ENCODE measurements at regions not wholly inside any gene's neighbourhood (a gene's known extent, or its start where the extent isn't known, plus 50 kb on each side); places are given as distances from the start of the nearest gene placed in this dataset.

GRCh38 chr14:75344411-75344810 lies 65.8 kb downstream of the FOS start:
- no peaks in the 10 kb centered on the region for H3K79me2 ChIP-seq
- H3K4me2 ChIP-seq (ENCODE audit: low read length) = no peak overlapping the region
- H3K36me3 ChIP-seq (ENCODE audit: control insufficient read depth, insufficient read depth, low read length) = no peaks in the 10 kb centered on the region
- H3K4me1 ChIP-seq = peaks cover 19% of the 10 kb centered on the region
- no peak overlapping the region for H2AFZ ChIP-seq
- no peak overlapping the region for H3K9ac ChIP-seq
- H3K27me3 ChIP-seq (ENCODE audit: control insufficient read depth, insufficient read depth, low read length) = no peaks in the 10 kb centered on the region
- no peak for TF ChIP-seq CTCF (IDR thresholded peaks at IDR 0.05)
- H3K27ac ChIP-seq = no peak overlapping the region
- no peaks in the 10 kb centered on the region for H3K9me3 ChIP-seq (ENCODE audit: control insufficient read depth, low read length)
- H3K4me3 ChIP-seq (ENCODE audit: low read depth, low read length) = no peak overlapping the region

GRCh38 chr14:75350505-75351060 lies 72.0 kb downstream of the FOS start:
- no peaks in the 10 kb centered on the region for H3K4me1 ChIP-seq
- H3K9ac ChIP-seq = no peak overlapping the region
- H2AFZ ChIP-seq = no peak overlapping the region
- no peak overlapping the region for H3K4me3 ChIP-seq (ENCODE audit: low read depth, low read length)
- no peaks in the 10 kb centered on the region for H3K79me2 ChIP-seq
- H3K27me3 ChIP-seq (ENCODE audit: control insufficient read depth, insufficient read depth, low read length) = no peaks in the 10 kb centered on the region
- TF ChIP-seq CTCF (IDR thresholded peaks at IDR 0.05) = no peak
- no peak overlapping the region for H3K27ac ChIP-seq
- H3K9me3 ChIP-seq (ENCODE audit: control insufficient read depth, low read length) = no peaks in the 10 kb centered on the region
- H3K36me3 ChIP-seq (ENCODE audit: control insufficient read depth, insufficient read depth, low read length) = no peaks in the 10 kb centered on the region
- no peak overlapping the region for H3K4me2 ChIP-seq (ENCODE audit: low read length)

- Histone ChIP-seq H3K27me3 (ENCODE audit: control insufficient read depth, insufficient read depth, low read length) (no peaks in the 10 kb centered on the region), H3K27ac (no peak overlapping the region), H3K79me2 (no peaks in the 10 kb centered on the region), H2AFZ (no peak overlapping the region), H3K4me1 (no peaks in the 10 kb centered on the region), H3K4me2 (ENCODE audit: low read length) (no peak overlapping the region), H3K36me3 (ENCODE audit: control insufficient read depth, insufficient read depth, low read length) (no peaks in the 10 kb centered on the region), H3K4me3 (ENCODE audit: low read depth, low read length) (no peak overlapping the region), H3K9me3 (ENCODE audit: control insufficient read depth, low read length) (no peaks in the 10 kb centered on the region), H3K9ac (no peak overlapping the region)
- TF ChIP-seq CTCF (IDR thresholded peaks at IDR 0.05) = no peak
Observed at GRCh38 chr14:75359098-75359497, 68.7 kb upstream of the JDP2 start.

GRCh38 chr14:75361041-75361440 lies 66.8 kb upstream of the JDP2 start:
- H3K4me2 ChIP-seq (ENCODE audit: low read length) = no peak overlapping the region
- H3K27ac ChIP-seq = no peak overlapping the region
- H3K4me1 ChIP-seq = no peaks in the 10 kb centered on the region
- no peaks in the 10 kb centered on the region for H3K9me3 ChIP-seq (ENCODE audit: control insufficient read depth, low read length)
- H3K4me3 ChIP-seq (ENCODE audit: low read depth, low read length) = no peak overlapping the region
- no peak overlapping the region for H2AFZ ChIP-seq
- no peak overlapping the region for H3K9ac ChIP-seq
- TF ChIP-seq CTCF (IDR thresholded peaks at IDR 0.05) = no peak
- no peaks in the 10 kb centered on the region for H3K79me2 ChIP-seq
- H3K27me3 ChIP-seq (ENCODE audit: control insufficient read depth, insufficient read depth, low read length) = no peaks in the 10 kb centered on the region
- no peaks in the 10 kb centered on the region for H3K36me3 ChIP-seq (ENCODE audit: control insufficient read depth, insufficient read depth, low read length)

- H2AFZ ChIP-seq = no peak overlapping the region
- no peaks in the 10 kb centered on the region for H3K27me3 ChIP-seq (ENCODE audit: control insufficient read depth, insufficient read depth, low read length)
- no peak for TF ChIP-seq CTCF (IDR thresholded peaks at IDR 0.05)
- no peaks in the 10 kb centered on the region for H3K4me1 ChIP-seq
- H3K9ac ChIP-seq = no peak overlapping the region
- no peaks in the 10 kb centered on the region for H3K9me3 ChIP-seq (ENCODE audit: control insufficient read depth, low read length)
- H3K36me3 ChIP-seq (ENCODE audit: control insufficient read depth, insufficient read depth, low read length) = no peaks in the 10 kb centered on the region
- no peak overlapping the region for H3K4me2 ChIP-seq (ENCODE audit: low read length)
- H3K27ac ChIP-seq = no peak overlapping the region
- H3K4me3 ChIP-seq (ENCODE audit: low read depth, low read length) = no peak overlapping the region
- H3K79me2 ChIP-seq = no peaks in the 10 kb centered on the region
Observed at GRCh38 chr14:75361751-75362433, 65.9 kb upstream of the JDP2 start.

Measured in parathyroid adenoma (tissue), 2 donors.